Sigmoid colon (tissue), 3 donors: ENCODE measurements at regions not wholly inside any gene's neighbourhood (a gene's known extent, or its start where the extent isn't known, plus 50 kb on each side); places are given as distances from the start of the nearest gene placed in this dataset.

Experiments
- POLR2A ChIP-seq, 2 donors: fragments of 450-650 bp; IDR thresholded peaks; one replicate each; pipeline ENCODE4 v1.6.1; 2016; ENCODE audit warnings: antibody characterized with exemption in 2 of 2, mild to moderate bottlenecking in 2 of 2, moderate library complexity in 2 of 2
- TF ChIP-seq, protein P1 (sequence below), 4 experiments: fragments of 450-650 bp in 3 of 4; fragments of 200-600 bp in 1 of 4; IDR thresholded peaks; one replicate each; pipeline ENCODE4 v1.5.1; 2016 to 2019; ENCODE audit warnings: antibody characterized with exemption in 4 of 4, mild to moderate bottlenecking in 3 of 4, moderate library complexity in 2 of 4

DNA sequence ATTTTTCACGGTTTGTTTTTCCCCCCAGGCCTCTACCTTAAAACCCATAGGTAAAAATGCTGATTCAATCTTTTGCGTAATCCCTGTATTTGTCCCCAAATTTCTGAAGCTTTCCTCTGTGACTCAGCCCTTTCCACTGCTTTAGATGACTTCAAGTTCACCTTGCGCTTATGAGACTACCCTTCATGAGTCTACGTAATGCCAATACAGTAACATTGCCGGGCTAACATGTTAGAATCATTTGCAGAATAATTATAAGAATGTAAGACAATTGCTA lies 283.0 kb downstream of the TMX3 start:
- TF ChIP-seq POLR2A (IDR thresholded peaks at IDR 0.05), result no peak
- TF ChIP-seq, protein P1, sequence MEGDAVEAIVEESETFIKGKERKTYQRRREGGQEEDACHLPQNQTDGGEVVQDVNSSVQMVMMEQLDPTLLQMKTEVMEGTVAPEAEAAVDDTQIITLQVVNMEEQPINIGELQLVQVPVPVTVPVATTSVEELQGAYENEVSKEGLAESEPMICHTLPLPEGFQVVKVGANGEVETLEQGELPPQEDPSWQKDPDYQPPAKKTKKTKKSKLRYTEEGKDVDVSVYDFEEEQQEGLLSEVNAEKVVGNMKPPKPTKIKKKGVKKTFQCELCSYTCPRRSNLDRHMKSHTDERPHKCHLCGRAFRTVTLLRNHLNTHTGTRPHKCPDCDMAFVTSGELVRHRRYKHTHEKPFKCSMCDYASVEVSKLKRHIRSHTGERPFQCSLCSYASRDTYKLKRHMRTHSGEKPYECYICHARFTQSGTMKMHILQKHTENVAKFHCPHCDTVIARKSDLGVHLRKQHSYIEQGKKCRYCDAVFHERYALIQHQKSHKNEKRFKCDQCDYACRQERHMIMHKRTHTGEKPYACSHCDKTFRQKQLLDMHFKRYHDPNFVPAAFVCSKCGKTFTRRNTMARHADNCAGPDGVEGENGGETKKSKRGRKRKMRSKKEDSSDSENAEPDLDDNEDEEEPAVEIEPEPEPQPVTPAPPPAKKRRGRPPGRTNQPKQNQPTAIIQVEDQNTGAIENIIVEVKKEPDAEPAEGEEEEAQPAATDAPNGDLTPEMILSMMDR (IDR thresholded peaks at IDR 0.05), result no peak
